Panc1 (cell line): ENCODE measurements at regions not wholly inside any gene's neighbourhood (a gene's known extent, or its start where the extent isn't known, plus 50 kb on each side); places are given as distances from the start of the nearest gene placed in this dataset.

Experiments used
- POLR2AphosphoS5 ChIP-seq: IDR thresholded peaks from 2 replicates; pipeline ENCODE4 v1.6.1; 2012; ENCODE audit warnings: mild to moderate bottlenecking, low read depth, low read length, moderate library complexity
- SIN3A ChIP-seq: IDR thresholded peaks from 2 replicates; pipeline ENCODE4 v1.6.1; 2012; ENCODE audit warnings: low read depth, mild to moderate bottlenecking, low read length, moderate library complexity, borderline replicate concordance; ENCODE audit not compliant: insufficient read depth
- TCF7L2 ChIP-seq: IDR thresholded peaks from 2 replicates; pipeline ENCODE4 v1.6.1; 2011; ENCODE audit warnings: mild to moderate bottlenecking, low read depth, low read length, inconsistent platforms
- TF ChIP-seq, protein P1 (sequence below): fragments of 450-650 bp; IDR thresholded peaks from 2 replicates; pipeline ENCODE4 v1.5.1; 2017; ENCODE audit warnings: mild to moderate bottlenecking
- TF ChIP-seq, protein P2 (sequence below), 2 experiments: IDR thresholded peaks; 2 replicates each; pipeline ENCODE4 v1.6.1; 2011 to 2012; ENCODE audit warnings: low read depth in 2 of 2, control low read depth in 1 of 2, low read length in 1 of 2, mild to moderate bottlenecking in 1 of 2, moderate library complexity in 1 of 2; ENCODE audit not compliant: insufficient read depth in 1 of 2

DNA sequence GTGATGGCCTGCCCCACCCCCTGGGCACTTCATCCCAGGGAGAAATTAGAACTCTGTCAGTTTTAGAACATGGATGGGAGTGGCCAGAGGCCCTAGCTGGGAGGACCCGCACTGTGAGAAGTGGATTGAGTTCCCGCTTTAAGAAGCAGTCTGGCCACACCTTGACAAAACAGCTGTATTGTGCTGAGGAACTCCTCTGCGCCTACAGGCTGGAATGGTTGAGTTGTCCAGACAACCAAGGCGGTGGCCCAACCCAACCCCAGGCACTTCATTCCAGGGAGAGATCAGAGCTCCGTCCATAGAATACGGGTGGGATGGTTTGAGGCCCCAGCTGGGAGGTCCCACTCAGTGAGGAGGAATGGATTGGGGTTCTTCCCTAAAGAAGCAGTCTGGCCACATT is 196.0 kb downstream of the TMEM26 start:
- TF ChIP-seq, protein P1, sequence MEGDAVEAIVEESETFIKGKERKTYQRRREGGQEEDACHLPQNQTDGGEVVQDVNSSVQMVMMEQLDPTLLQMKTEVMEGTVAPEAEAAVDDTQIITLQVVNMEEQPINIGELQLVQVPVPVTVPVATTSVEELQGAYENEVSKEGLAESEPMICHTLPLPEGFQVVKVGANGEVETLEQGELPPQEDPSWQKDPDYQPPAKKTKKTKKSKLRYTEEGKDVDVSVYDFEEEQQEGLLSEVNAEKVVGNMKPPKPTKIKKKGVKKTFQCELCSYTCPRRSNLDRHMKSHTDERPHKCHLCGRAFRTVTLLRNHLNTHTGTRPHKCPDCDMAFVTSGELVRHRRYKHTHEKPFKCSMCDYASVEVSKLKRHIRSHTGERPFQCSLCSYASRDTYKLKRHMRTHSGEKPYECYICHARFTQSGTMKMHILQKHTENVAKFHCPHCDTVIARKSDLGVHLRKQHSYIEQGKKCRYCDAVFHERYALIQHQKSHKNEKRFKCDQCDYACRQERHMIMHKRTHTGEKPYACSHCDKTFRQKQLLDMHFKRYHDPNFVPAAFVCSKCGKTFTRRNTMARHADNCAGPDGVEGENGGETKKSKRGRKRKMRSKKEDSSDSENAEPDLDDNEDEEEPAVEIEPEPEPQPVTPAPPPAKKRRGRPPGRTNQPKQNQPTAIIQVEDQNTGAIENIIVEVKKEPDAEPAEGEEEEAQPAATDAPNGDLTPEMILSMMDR = no peak
- TF ChIP-seq POLR2AphosphoS5 (no peak), TCF7L2 (no peak), SIN3A (no peak)
- TF ChIP-seq, protein P2, sequence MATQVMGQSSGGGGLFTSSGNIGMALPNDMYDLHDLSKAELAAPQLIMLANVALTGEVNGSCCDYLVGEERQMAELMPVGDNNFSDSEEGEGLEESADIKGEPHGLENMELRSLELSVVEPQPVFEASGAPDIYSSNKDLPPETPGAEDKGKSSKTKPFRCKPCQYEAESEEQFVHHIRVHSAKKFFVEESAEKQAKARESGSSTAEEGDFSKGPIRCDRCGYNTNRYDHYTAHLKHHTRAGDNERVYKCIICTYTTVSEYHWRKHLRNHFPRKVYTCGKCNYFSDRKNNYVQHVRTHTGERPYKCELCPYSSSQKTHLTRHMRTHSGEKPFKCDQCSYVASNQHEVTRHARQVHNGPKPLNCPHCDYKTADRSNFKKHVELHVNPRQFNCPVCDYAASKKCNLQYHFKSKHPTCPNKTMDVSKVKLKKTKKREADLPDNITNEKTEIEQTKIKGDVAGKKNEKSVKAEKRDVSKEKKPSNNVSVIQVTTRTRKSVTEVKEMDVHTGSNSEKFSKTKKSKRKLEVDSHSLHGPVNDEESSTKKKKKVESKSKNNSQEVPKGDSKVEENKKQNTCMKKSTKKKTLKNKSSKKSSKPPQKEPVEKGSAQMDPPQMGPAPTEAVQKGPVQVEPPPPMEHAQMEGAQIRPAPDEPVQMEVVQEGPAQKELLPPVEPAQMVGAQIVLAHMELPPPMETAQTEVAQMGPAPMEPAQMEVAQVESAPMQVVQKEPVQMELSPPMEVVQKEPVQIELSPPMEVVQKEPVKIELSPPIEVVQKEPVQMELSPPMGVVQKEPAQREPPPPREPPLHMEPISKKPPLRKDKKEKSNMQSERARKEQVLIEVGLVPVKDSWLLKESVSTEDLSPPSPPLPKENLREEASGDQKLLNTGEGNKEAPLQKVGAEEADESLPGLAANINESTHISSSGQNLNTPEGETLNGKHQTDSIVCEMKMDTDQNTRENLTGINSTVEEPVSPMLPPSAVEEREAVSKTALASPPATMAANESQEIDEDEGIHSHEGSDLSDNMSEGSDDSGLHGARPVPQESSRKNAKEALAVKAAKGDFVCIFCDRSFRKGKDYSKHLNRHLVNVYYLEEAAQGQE (IDR thresholded peaks at IDR 0.05; ENCODE audit: insufficient read depth in 1 of 2, low read depth in 2 of 2, low read length in 1 of 2) = no peak
